ENCODE measurements at regions not wholly inside any gene's neighbourhood (a gene's known extent, or its start where the extent isn't known, plus 50 kb on each side); places are given as distances from the start of the nearest gene placed in this dataset.
"Not testable (repeated sequence)": the region's sequence is repeated elsewhere in the genome, so short reads cannot be mapped to it uniquely, and the experiment has no call there.

GRCh38 chr18:34280000-34280399 is 55.3 kb upstream of the NOL4 start:
- DNase-seq, result no peak

GRCh38 chr18:34280653-34281052 is 55.9 kb upstream of the NOL4 start:
- no peak for DNase-seq

GRCh38 chr18:34281290-34281689 is 56.6 kb upstream of the NOL4 start:
- no peak for DNase-seq

- no peak for DNase-seq
These were observed 57.0 kb upstream of the NOL4 start for GRCh38 chr18:34281722-34282121.

- no peak for DNase-seq
These were observed 58.8 kb upstream of the NOL4 start for GRCh38 chr18:34283506-34283905.

- DNase-seq, result no peak
These were observed 63.1 kb upstream of the NOL4 start for GRCh38 chr18:34287825-34288224.

GRCh38 chr18:34292594-34292993 is 67.9 kb upstream of the NOL4 start:
- no peak for DNase-seq

GRCh38 chr18:34297287-34297686 is 72.6 kb upstream of the NOL4 start:
- DNase-seq, result no peak

GRCh38 chr18:34299828-34300227 is 75.1 kb upstream of the NOL4 start:
- DNase-seq, result no peak

GRCh38 chr18:34311468-34311867 is 86.8 kb upstream of the NOL4 start:
- no peak for DNase-seq

GRCh38 chr18:34314847-34315246 is 90.1 kb upstream of the NOL4 start:
- DNase-seq, result no peak

GRCh38 chr18:34315591-34316352 is 91.1 kb upstream of the NOL4 start:
- DNase-seq, result no peak

- no peak for DNase-seq
These were observed 95.6 kb upstream of the NOL4 start for GRCh38 chr18:34320267-34320666.

- no peak for DNase-seq
These were observed 96.4 kb upstream of the NOL4 start for GRCh38 chr18:34321066-34321465.

GRCh38 chr18:34322365-34323289 is 97.9 kb upstream of the NOL4 start:
- peak; percentile 4 for DNase-seq

- DNase-seq, result no peak
These were observed 105.1 kb upstream of the NOL4 start for GRCh38 chr18:34329840-34330239.

- no peak for DNase-seq
These were observed 105.6 kb upstream of the NOL4 start for GRCh38 chr18:34330308-34330707.

- not testable (repeated sequence) for DNase-seq
These were observed 106.2 kb upstream of the NOL4 start for GRCh38 chr18:34330907-34331306.

GRCh38 chr18:34331343-34331742 is 106.6 kb upstream of the NOL4 start:
- not testable (repeated sequence) for DNase-seq

GRCh38 chr18:34339155-34339554 is 114.4 kb upstream of the NOL4 start:
- no peak for DNase-seq

GRCh38 chr18:34342960-34343359 is 118.2 kb upstream of the NOL4 start:
- peak; percentile 80 for DNase-seq

- no peak for DNase-seq
These were observed 121.0 kb upstream of the NOL4 start for GRCh38 chr18:34345738-34346137.

- no peak for DNase-seq
These were observed 126.1 kb upstream of the NOL4 start for GRCh38 chr18:34350778-34351177.

All from NCI-H226 (cell line).